NB4 (cell line): ENCODE measurements at regions not wholly inside any gene's neighbourhood (a gene's known extent, or its start where the extent isn't known, plus 50 kb on each side); places are given as distances from the start of the nearest gene placed in this dataset.

ENCODE experiments used
- DNase-seq: peaks from one replicate; pipeline ENCODE4 v3.0.0; 2010; ENCODE audit warnings: low read depth
- H3K4me3 ChIP-seq: one replicate; pipeline ENCODE4 v1.5.1; 2011; ENCODE audit warnings: mild to moderate bottlenecking, low read depth, low read length, moderate library complexity
- MYC ChIP-seq: IDR thresholded peaks from 2 replicates; pipeline ENCODE4 v1.6.1; 2011; ENCODE audit warnings: low read depth, low read length
- POLR2A ChIP-seq: IDR thresholded peaks from 2 replicates; pipeline ENCODE4 v1.6.1; 2011; ENCODE audit warnings: mild to moderate bottlenecking; ENCODE audit not compliant: insufficient read length; ENCODE audit errors: extremely low read depth
- TF ChIP-seq, protein P1 (sequence below): IDR thresholded peaks from 2 replicates; pipeline ENCODE4 v1.6.1; 2011; ENCODE audit warnings: low read depth, low read length
- TF ChIP-seq, protein P2 (sequence below): IDR thresholded peaks from one replicate; pipeline ENCODE4 v1.5.1; 2012; ENCODE audit warnings: low read depth, low read length

GRCh38 chr20:7269452-7269851, 502.0 kb downstream of the BMP2 start:
- no peak overlapping the region for H3K4me3 ChIP-seq
- no peak for DNase-seq
- TF ChIP-seq MYC (no peak), POLR2A (no peak)
- TF ChIP-seq, protein P1, sequence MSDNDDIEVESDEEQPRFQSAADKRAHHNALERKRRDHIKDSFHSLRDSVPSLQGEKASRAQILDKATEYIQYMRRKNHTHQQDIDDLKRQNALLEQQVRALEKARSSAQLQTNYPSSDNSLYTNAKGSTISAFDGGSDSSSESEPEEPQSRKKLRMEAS = no peak
- TF ChIP-seq, protein P2, sequence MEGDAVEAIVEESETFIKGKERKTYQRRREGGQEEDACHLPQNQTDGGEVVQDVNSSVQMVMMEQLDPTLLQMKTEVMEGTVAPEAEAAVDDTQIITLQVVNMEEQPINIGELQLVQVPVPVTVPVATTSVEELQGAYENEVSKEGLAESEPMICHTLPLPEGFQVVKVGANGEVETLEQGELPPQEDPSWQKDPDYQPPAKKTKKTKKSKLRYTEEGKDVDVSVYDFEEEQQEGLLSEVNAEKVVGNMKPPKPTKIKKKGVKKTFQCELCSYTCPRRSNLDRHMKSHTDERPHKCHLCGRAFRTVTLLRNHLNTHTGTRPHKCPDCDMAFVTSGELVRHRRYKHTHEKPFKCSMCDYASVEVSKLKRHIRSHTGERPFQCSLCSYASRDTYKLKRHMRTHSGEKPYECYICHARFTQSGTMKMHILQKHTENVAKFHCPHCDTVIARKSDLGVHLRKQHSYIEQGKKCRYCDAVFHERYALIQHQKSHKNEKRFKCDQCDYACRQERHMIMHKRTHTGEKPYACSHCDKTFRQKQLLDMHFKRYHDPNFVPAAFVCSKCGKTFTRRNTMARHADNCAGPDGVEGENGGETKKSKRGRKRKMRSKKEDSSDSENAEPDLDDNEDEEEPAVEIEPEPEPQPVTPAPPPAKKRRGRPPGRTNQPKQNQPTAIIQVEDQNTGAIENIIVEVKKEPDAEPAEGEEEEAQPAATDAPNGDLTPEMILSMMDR = no peak

GRCh38 chr20:7272512-7272911, 505.0 kb downstream of the BMP2 start:
- DNase-seq = peak; percentile 20
- TF ChIP-seq, protein P1 = no peak
- TF ChIP-seq MYC (no peak), POLR2A (no peak)
- TF ChIP-seq, protein P2 = no peak
- H3K4me3 ChIP-seq = no peak overlapping the region

DNA sequence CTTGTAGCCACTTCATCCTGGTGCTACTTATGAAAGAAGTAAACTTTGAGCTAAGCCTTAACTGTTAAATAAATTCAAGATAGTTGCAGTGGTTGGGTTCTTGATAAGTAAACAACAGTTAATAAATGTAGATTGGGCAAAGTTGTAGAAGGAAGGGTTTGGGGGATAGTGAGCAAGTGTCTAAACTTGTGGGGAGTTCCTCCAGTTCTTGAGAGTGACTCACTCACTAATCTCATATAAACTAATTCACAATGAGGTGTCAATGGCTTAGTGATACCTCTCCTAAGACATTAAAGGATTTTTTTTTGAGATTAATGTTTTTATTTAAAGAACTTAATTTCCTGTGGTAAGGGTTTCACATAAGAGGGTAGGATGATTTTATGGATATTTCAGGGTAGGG, 507.4 kb downstream of the BMP2 start:
- no peak overlapping the region for H3K4me3 ChIP-seq
- no peak for DNase-seq
- TF ChIP-seq, protein P1 = no peak
- TF ChIP-seq MYC = no peak
- TF ChIP-seq POLR2A = no peak
- TF ChIP-seq, protein P2 = no peak

GRCh38 chr20:7275645-7276237, 508.3 kb downstream of the BMP2 start:
- TF ChIP-seq, protein P2 = no peak
- no peak for TF ChIP-seq MYC
- TF ChIP-seq POLR2A = no peak
- TF ChIP-seq, protein P1 = no peak
- no peak overlapping the region for H3K4me3 ChIP-seq
- no peak for DNase-seq

DNA sequence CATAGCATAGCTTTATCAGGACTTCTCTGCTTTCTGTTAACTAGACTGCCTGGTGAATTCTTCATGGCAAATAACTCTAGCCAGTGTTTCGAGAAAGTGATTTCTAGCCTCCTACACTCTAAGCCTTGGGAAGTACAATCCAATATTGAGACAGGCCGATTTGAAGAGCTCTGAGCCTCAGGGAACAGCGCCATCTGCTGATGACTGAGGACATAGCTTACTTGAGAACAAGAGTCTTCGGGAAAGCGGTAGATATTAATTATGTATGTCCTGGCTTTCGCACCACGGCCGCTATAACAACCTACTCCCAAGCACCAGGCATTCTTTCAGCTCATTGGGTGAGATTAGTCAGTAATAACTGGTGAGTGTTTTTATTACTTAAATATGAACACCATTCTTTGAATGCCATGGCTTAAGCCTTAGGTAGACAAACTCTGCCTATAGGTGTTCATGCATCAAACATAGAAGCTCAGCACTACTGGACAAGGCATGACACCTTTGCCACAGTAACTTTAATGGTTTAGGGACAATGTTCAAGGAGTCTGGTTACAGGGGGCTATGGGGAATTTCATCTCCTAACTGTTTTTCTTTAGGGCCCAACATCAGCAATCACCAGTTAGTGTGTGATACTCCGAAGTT, 518.6 kb downstream of the BMP2 start:
- H3K4me3 ChIP-seq = no peak overlapping the region
- TF ChIP-seq, protein P2 = peak; percentile 91
- no peak for TF ChIP-seq MYC
- TF ChIP-seq, protein P1 = no peak
- TF ChIP-seq POLR2A = no peak
- peak; percentile 88 for DNase-seq
